GM06990 (cell line): ENCODE measurements at regions not wholly inside any gene's neighbourhood (a gene's known extent, or its start where the extent isn't known, plus 50 kb on each side); places are given as distances from the start of the nearest gene placed in this dataset.

Source experiments
- DNase-seq: peaks from one replicate; pipeline ENCODE4 v3.0.0-alpha.2; 2011; ENCODE audit not compliant: insufficient read length; ENCODE audit errors: extremely low read depth
- H3K27me3 ChIP-seq: replicated peaks from 2 replicates; pipeline ENCODE4 v1.6.0; 2011; ENCODE audit warnings: low read length; ENCODE audit not compliant: control insufficient read depth, insufficient read depth
- H3K36me3 ChIP-seq: 2 replicates; pipeline ENCODE4 v1.5.1; 2011; ENCODE audit warnings: low read length; ENCODE audit not compliant: control insufficient read depth, insufficient read depth
- H3K4me3 ChIP-seq: replicated peaks from 2 replicates; pipeline ENCODE4 v1.5.1; 2011; ENCODE audit warnings: low read depth, mild to moderate bottlenecking, control low read depth, low read length
- TF ChIP-seq, protein P1 (sequence below): IDR thresholded peaks from 2 replicates; pipeline ENCODE4 v1.5.1; 2011; ENCODE audit warnings: low read length, control low read depth, mild to moderate bottlenecking, inconsistent platforms; ENCODE audit not compliant: insufficient read depth, poor library complexity, severe bottlenecking

DNA sequence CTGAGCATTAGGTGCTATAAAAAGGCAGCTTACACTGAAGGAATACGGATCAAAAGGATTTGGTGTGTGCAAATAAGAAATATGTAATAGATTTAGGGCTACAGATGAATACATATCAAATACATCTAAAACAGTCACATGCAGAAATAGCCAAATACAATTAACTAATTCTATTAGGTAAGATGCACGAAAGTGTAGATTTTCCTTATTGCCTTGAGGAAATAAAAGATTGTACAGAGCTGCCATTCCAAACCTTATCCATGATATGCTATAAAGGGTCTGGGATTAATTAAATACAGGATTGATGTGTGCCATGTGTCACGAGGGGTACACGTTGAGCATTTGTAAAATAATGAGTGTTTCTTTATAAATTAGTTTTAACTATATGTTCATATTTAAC lies 107.0 kb upstream of the ELOVL6 start:
- TF ChIP-seq, protein P1, sequence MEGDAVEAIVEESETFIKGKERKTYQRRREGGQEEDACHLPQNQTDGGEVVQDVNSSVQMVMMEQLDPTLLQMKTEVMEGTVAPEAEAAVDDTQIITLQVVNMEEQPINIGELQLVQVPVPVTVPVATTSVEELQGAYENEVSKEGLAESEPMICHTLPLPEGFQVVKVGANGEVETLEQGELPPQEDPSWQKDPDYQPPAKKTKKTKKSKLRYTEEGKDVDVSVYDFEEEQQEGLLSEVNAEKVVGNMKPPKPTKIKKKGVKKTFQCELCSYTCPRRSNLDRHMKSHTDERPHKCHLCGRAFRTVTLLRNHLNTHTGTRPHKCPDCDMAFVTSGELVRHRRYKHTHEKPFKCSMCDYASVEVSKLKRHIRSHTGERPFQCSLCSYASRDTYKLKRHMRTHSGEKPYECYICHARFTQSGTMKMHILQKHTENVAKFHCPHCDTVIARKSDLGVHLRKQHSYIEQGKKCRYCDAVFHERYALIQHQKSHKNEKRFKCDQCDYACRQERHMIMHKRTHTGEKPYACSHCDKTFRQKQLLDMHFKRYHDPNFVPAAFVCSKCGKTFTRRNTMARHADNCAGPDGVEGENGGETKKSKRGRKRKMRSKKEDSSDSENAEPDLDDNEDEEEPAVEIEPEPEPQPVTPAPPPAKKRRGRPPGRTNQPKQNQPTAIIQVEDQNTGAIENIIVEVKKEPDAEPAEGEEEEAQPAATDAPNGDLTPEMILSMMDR = no peak

GRCh38 chr4:110296892-110297291 lies 98.5 kb upstream of the ELOVL6 start:
- DNase-seq = peak; percentile 64
- Histone ChIP-seq H3K27me3 (no peaks in the 10 kb centered on the region), H3K4me3 (no peak overlapping the region), H3K36me3 (no peaks in the 10 kb centered on the region)
- TF ChIP-seq, protein P1 = no peak

More for the DNA sequence above, 107.0 kb upstream of the ELOVL6 start:
- no peaks in the 10 kb centered on the region for H3K36me3 ChIP-seq
- no peak overlapping the region for H3K4me3 ChIP-seq
- H3K27me3 ChIP-seq = no peaks in the 10 kb centered on the region
- DNase-seq = no peak

GRCh38 chr4:110294165-110294564 lies 95.8 kb upstream of the ELOVL6 start:
- Histone ChIP-seq H3K36me3 (no peaks in the 10 kb centered on the region), H3K4me3 (no peak overlapping the region), H3K27me3 (no peaks in the 10 kb centered on the region)
- no peak for DNase-seq
- TF ChIP-seq, protein P1 = no peak

DNA sequence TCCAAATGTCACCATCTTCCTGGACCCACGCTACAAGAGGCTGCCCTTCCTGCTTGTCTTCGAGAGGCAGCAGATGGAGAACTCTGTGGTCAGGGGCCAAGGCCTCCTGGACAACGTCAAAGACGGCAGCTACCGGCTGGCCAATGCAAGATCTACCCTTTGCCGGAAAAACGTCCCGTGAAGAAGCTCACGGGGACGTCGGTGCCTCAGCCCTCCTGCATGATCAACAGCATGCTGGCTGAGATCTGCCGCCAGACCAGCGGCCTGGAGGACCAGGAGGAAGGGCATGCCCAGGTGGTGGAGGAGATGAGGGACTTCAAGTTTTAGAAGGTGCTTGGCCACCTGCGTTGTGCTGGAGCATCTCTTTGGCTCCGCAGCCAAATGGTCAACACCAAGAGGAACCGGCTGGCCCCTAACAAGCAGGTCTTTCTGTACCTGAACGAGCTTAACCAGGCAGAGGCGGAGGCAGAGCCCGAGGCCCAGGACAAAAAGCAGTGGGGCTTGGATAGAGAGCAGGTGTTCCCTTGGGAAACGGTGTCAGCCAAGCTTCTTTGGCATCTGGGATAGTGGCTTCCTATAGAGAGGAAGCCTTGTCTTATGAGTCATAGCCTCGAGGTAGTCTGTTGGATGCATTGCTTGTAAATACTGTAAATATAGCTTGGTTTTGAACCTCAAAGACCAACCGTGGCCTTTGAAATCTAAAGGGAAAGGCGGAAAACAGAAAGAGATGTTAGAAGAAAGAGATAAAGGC lies 94.8 kb upstream of the ELOVL6 start:
- DNase-seq = no peak
- no peaks in the 10 kb centered on the region for H3K27me3 ChIP-seq
- TF ChIP-seq, protein P1 = no peak
- H3K36me3 ChIP-seq = no peaks in the 10 kb centered on the region
- no peak overlapping the region for H3K4me3 ChIP-seq

GRCh38 chr4:110290511-110290910 lies 92.1 kb upstream of the ELOVL6 start:
- H3K27me3 ChIP-seq = no peaks in the 10 kb centered on the region
- H3K36me3 ChIP-seq = no peaks in the 10 kb centered on the region
- no peak for DNase-seq
- no peak overlapping the region for H3K4me3 ChIP-seq
- TF ChIP-seq, protein P1 = no peak
